Dedifferentiated amniotic fluid mesenchymal stem cell (primary cell): ENCODE measurements at regions not wholly inside any gene's neighbourhood (a gene's known extent, or its start where the extent isn't known, plus 50 kb on each side); places are given as distances from the start of the nearest gene placed in this dataset.
"Not testable (repeated sequence)": the region's sequence is repeated elsewhere in the genome, so short reads cannot be mapped to it uniquely, and the experiment has no call there.

Source experiments
- DNase-seq: peaks from one replicate; pipeline ENCODE4 v3.0.0-alpha.2; 2016; ENCODE audit errors: extremely low spot score

DNA sequence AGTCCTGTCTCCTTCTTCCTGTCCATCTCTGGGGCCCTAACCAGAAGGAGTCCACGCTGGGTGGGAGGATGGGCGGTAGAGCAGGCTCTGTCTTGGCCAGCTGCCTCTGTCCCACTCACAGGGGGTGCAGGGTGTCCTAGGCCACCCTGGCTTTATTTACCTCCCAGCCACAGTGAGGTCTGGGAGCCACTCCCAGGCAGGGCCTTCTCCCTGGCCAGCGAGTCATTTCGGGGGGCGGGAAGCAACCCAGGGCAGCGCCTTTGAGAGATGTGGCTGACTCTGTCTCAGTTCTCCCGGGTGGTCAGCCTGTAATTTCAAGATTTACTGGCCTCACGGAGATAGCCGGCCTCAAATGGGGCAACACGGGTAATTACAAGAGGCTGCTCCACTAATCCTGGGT, 67.4 kb upstream of the PTCH1 start:
- DNase-seq, result no peak

DNA sequence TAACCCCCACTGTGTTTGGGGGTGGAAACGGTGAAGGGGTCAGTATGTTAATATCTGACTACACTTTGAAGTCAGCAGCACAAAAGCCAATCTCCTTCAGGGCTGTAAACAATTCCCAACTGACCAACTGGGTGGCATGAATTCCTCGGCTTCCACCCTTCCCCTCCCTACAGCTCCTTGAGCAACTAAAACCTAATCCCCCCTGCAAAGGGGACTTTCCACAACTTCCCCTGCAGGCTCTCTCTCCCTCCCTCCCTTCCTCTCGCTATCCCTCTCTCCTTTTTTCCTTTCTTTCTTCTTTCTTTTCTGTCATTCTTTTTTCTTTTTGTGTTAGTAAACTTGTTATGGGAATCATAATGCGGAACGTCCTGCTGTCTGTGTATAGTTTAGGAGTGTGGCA, 65.1 kb upstream of the PTCH1 start:
- DNase-seq, result no peak

- no peak for DNase-seq
Observed at GRCh38 chr9:95580812-95581761, 64.3 kb upstream of the PTCH1 start.

DNA sequence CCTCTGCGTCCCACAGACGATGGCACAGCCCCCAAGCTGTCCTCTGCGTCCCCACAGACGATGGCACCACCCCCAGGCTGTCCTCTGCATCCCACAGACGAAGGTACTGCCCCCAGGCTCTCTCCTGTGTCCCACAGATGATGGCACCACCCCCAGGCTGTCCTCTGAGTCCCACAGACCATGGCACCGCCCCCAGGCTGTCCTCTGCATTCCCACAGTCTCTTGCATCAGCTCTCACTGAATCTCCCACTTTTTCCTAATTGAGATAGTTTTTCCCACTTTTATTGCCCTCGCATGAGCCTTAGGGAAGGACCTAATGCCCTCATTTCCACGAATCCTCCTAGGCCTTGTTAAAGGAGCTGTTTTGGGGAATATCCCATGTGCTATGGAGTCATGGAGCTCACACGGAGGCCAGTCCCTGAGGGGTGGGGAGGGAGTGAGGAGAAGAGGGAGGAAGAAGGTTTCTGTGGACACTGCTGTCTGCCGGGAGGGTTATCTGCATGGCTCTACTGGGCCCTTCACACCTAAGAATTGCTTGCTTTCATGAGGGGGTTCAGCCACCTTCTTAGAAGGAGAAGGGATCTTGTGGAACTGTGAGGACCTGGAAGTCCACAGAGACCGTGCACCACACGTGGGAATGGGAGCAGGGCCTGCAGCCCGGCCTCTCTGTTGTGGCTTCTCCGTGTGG, 58.2 kb upstream of the PTCH1 start:
- no peak for DNase-seq

GRCh38 chr9:95574176-95574575, 57.4 kb upstream of the PTCH1 start:
- no peak for DNase-seq

GRCh38 chr9:95573463-95573862, 56.7 kb upstream of the PTCH1 start:
- DNase-seq, result no peak

GRCh38 chr9:95572381-95573151, 55.8 kb upstream of the PTCH1 start:
- DNase-seq, result no peak

- no peak for DNase-seq
Observed at GRCh38 chr9:95570646-95571045, 53.9 kb upstream of the PTCH1 start.

DNA sequence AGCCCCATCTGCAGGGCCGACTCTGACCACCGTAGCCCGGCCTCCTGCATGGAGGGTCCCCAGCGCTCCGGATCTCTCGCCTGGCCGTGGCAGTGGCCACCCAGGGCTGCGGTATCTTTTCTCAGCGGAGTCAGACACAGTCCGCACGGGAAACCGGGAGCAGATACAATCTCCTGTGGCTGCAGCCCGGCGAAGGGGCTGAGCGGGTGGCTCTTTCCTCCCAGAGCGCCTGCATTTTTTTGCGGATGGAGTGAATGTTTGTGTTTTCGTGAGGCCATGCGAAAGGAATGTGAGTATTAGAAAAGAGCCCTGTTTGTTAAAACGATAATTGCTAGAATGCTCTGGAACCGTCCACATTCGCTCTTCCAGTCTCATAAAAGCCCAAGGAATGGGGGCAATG, 53.4 kb upstream of the PTCH1 start:
- DNase-seq, result no peak

DNA sequence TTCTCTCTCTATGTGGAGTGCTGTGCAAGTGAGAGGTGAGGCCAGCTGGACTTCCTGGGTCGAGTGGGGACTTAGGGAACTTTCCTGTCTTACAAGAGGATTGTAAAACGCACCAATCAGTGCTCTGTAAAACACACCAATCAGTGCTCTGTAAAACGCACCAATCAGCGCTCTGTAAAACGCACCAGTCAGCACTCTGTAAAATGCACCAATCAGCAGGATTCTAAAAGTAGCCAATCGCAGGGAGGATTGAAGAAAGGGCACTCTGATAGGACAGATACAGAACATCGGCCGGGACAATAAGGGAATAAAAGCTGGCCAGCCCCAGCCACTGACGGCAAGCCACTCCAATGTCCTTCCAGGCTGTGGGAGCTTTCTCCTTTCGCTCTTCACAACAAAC, 52.0 kb upstream of the PTCH1 start:
- DNase-seq, result not testable (repeated sequence)
